ENCODE measurements at regions not wholly inside any gene's neighbourhood (a gene's known extent, or its start where the extent isn't known, plus 50 kb on each side); places are given as distances from the start of the nearest gene placed in this dataset.

DNA sequence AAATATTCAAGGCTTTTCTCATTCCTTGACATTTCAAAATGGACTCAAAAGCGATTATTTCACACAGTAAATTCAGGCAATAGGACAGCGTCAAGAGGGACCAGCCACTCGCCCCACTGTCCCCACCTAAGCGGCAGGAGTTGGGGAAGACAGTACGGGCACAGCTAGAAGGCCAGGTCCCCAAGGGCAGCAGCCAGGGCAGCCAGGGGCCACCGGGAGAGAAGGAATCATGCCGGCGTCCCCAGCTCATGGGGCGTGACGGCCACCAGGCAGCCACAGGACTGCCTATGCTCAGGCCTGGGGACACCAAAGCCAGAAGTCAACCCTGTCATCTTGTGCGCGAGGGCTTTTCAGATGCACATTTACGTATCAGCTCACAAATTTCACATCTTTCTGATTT, 225.7 kb upstream of the PPP2R2D start:
- Histone ChIP-seq H3K9me3 (no peaks in the 10 kb centered on the region), H3K4me3 (no peak overlapping the region), H3K27ac (no peak overlapping the region), H3K4me1 (ENCODE audit: insufficient read depth) (no peaks in the 10 kb centered on the region), H3K27me3 (no peaks in the 10 kb centered on the region), H3K36me3 (no peaks in the 10 kb centered on the region)
- no peak for TF ChIP-seq EP300 (IDR thresholded peaks at IDR 0.05)
- TF ChIP-seq, protein P1, sequence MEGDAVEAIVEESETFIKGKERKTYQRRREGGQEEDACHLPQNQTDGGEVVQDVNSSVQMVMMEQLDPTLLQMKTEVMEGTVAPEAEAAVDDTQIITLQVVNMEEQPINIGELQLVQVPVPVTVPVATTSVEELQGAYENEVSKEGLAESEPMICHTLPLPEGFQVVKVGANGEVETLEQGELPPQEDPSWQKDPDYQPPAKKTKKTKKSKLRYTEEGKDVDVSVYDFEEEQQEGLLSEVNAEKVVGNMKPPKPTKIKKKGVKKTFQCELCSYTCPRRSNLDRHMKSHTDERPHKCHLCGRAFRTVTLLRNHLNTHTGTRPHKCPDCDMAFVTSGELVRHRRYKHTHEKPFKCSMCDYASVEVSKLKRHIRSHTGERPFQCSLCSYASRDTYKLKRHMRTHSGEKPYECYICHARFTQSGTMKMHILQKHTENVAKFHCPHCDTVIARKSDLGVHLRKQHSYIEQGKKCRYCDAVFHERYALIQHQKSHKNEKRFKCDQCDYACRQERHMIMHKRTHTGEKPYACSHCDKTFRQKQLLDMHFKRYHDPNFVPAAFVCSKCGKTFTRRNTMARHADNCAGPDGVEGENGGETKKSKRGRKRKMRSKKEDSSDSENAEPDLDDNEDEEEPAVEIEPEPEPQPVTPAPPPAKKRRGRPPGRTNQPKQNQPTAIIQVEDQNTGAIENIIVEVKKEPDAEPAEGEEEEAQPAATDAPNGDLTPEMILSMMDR (IDR thresholded peaks at IDR 0.05): no peak
- TF ChIP-seq POLR2A (IDR thresholded peaks at IDR 0.05): no peak
- intact Hi-C loops (cut with DNase I): no loop called here
- WGBS, 3 donors: 77 to 88% (median 81%) methylated on average over 13 of the region's 13 CpGs
- no peak for DNase-seq

DNA sequence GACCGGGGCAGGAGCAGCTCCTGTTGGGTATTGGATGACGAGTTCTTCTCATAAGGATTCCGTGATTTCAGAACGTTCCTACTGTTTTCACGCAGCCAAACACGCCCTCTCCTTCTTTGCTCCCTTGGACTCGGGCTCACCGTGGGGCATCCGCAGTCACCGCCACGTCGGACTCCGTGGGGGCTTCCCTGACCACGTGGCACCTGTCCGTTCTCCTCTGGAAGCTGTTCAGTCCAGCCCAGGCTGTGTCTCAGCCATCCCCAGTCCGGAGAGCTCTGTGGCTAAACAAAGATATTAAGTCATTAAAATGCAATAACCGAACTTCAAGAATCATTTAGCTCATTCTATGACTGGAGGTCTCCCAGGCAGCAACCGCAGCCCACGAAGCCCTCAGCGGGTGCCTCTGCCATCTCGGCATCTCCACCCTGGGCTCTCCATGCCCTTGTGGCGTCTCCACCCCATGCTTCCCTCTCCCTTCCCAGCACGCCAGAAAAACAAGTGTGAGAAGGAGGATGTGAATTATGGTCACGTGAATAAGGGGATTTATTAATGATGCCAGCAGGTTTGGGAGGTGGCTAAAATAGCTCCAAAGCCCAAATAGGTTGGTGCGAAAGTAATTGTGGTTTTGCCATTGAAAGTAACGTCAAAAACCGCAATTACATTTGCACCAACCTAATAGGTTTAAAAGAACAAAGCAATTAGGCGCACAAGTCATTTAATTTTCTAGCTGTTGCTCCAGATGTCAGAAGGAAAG, 224.6 kb upstream of the PPP2R2D start:
- Histone ChIP-seq H3K27me3 (no peaks in the 10 kb centered on the region), H3K36me3 (no peaks in the 10 kb centered on the region), H3K4me3 (no peak overlapping the region), H3K9me3 (no peaks in the 10 kb centered on the region), H3K4me1 (ENCODE audit: insufficient read depth) (no peaks in the 10 kb centered on the region), H3K27ac (no peak overlapping the region)
- 79 to 83% (median 79%) methylated on average over 28 of the region's 28 CpGs for WGBS, 3 donors
- TF ChIP-seq, protein P1 (IDR thresholded peaks at IDR 0.05): no peak
- TF ChIP-seq EP300 (IDR thresholded peaks at IDR 0.05) (no peak), POLR2A (IDR thresholded peaks at IDR 0.05) (no peak)
- no peak for DNase-seq
- intact Hi-C loops (cut with DNase I): no loop called here

DNA sequence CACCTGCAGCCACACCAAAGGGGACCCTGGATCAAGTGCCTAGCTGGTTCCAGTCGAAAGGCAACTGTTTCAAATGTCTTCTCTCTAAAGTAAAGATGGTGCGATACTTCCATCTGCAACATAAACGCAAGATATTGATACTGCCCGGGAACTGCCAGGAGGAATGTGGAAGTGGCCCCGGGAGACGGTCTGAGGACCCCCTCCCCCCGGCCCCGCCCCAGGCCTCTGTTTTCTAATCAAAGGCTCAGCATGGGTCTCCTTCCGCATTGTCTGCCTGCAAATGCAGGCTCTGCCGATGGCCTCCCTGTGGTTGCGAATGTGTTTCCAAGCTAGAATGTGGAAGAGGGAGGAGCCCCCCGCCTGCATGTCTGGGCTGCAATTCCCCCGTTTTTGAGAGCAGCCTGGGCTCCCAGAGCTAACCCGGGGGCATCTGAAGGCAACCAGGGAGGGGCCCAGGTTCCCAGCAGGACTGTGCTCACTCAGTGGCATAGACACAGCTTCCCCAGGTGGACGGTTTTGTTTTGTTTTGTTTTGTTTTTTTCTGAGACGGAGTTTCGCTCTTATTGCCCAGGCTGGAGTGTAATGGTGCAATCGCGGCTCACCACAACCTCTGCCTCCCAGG, 223.9 kb upstream of the PPP2R2D start:
- TF ChIP-seq, protein P1 (IDR thresholded peaks at IDR 0.05): no peak
- TF ChIP-seq POLR2A (IDR thresholded peaks at IDR 0.05) (no peak), EP300 (IDR thresholded peaks at IDR 0.05) (no peak)
- no peaks in the 10 kb centered on the region for H3K9me3 ChIP-seq
- intact Hi-C loops (cut with DNase I): no loop called here

DNA sequence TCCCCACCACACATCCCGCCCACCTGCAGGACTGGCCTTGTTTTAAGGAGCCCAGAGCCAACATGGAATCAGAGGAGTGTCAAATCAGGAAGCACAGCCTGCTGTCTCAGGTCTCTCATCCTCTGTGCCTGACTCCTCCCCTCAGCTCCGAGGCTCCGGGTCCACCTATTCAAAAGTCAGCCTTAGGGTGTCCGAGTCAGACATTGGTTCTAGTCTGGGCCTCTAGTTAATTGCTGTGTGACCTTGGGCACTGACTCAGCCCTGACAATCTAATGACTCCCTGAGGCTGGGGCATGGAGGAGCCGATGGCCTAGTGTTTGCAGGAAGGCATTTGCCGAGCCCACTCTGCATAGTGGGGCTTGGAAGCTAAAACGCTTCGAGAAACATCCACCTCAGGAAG, 223.1 kb upstream of the PPP2R2D start:
- H3K36me3 ChIP-seq: no peaks in the 10 kb centered on the region
- intact Hi-C loops (cut with DNase I): no loop called here
- no peak overlapping the region for H3K27ac ChIP-seq
- H3K9me3 ChIP-seq: no peaks in the 10 kb centered on the region
- no peak for DNase-seq
- WGBS, 3 donors: 36 to 49% (median 44%) methylated on average over 8 of the region's 8 CpGs
- H3K4me1 ChIP-seq (ENCODE audit: insufficient read depth): no peaks in the 10 kb centered on the region
- TF ChIP-seq, protein P1 (IDR thresholded peaks at IDR 0.05): no peak
- TF ChIP-seq EP300 (IDR thresholded peaks at IDR 0.05): no peak
- no peak for TF ChIP-seq POLR2A (IDR thresholded peaks at IDR 0.05)
- H3K27me3 ChIP-seq: no peaks in the 10 kb centered on the region
- H3K4me3 ChIP-seq: no peak overlapping the region

More for the DNA sequence above, 223.9 kb upstream of the PPP2R2D start:
- H3K27me3 ChIP-seq: no peaks in the 10 kb centered on the region
- no peak overlapping the region for H3K4me3 ChIP-seq
- DNase-seq: no peak
- WGBS, 3 donors: 28 to 35% (median 33%) methylated on average over 19 of the region's 19 CpGs
- no peaks in the 10 kb centered on the region for H3K36me3 ChIP-seq
- no peaks in the 10 kb centered on the region for H3K4me1 ChIP-seq (ENCODE audit: insufficient read depth)
- no peak overlapping the region for H3K27ac ChIP-seq
